Suprapubic skin (tissue), 4 donors: ENCODE measurements at regions not wholly inside any gene's neighbourhood (a gene's known extent, or its start where the extent isn't known, plus 50 kb on each side); places are given as distances from the start of the nearest gene placed in this dataset.

Experiments
- POLR2A ChIP-seq, 2 donors: fragments of 450-650 bp; IDR thresholded peaks; one replicate each; pipeline ENCODE4 v1.6.1; 2017; ENCODE audit warnings: antibody characterized with exemption in 2 of 2, mild to moderate bottlenecking in 2 of 2, moderate library complexity in 2 of 2
- POLR2AphosphoS5 ChIP-seq, 3 donors: sonication (generic); formaldehyde crosslinking; IDR thresholded peaks; one replicate each; pipeline ENCODE4 v1.6.1; 2017; ENCODE audit warnings: antibody characterized with exemption in 3 of 3
- TF ChIP-seq, protein P1 (sequence below), 2 donors: fragments of 200-600 bp in 1 of 2; fragments of 450-650 bp in 1 of 2; sonication (generic) in 1 of 2; IDR thresholded peaks; one replicate each; pipeline ENCODE4 v1.5.1; 2016 to 2019; ENCODE audit warnings: antibody characterized with exemption in 2 of 2, mild to moderate bottlenecking in 1 of 2, moderate library complexity in 1 of 2

GRCh38 chr4:81946996-81947395 lies 426.8 kb downstream of the HNRNPD start:
- TF ChIP-seq, protein P1, sequence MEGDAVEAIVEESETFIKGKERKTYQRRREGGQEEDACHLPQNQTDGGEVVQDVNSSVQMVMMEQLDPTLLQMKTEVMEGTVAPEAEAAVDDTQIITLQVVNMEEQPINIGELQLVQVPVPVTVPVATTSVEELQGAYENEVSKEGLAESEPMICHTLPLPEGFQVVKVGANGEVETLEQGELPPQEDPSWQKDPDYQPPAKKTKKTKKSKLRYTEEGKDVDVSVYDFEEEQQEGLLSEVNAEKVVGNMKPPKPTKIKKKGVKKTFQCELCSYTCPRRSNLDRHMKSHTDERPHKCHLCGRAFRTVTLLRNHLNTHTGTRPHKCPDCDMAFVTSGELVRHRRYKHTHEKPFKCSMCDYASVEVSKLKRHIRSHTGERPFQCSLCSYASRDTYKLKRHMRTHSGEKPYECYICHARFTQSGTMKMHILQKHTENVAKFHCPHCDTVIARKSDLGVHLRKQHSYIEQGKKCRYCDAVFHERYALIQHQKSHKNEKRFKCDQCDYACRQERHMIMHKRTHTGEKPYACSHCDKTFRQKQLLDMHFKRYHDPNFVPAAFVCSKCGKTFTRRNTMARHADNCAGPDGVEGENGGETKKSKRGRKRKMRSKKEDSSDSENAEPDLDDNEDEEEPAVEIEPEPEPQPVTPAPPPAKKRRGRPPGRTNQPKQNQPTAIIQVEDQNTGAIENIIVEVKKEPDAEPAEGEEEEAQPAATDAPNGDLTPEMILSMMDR (IDR thresholded peaks at IDR 0.05) = no peak
- TF ChIP-seq POLR2A (IDR thresholded peaks at IDR 0.05) (no peak), POLR2AphosphoS5 (IDR thresholded peaks at IDR 0.05) (no peak)
